Testis (tissue), 2 donors: ENCODE measurements at regions not wholly inside any gene's neighbourhood (a gene's known extent, or its start where the extent isn't known, plus 50 kb on each side); places are given as distances from the start of the nearest gene placed in this dataset.
A peak's percentile ranks its signal among the peaks of the same experiment; 100 is the strongest.

Experiments used
- DNase-seq: peaks from one replicate; pipeline ENCODE4 v3.0.0-alpha.2; 2019
- H3K27ac ChIP-seq, 2 donors: fragments of 200-600 bp; sonication (generic); one replicate each; pipeline ENCODE4 v1.5.1; 2019
- H3K27me3 ChIP-seq: fragments of 200-600 bp; sonication (generic); one replicate; pipeline ENCODE4 v1.5.1; 2019
- H3K36me3 ChIP-seq: fragments of 200-600 bp; sonication (generic); one replicate; pipeline ENCODE4 v1.5.1; 2017; ENCODE audit warnings: low read depth; ENCODE audit errors: missing control alignments
- H3K4me1 ChIP-seq: fragments of 200-600 bp; sonication (generic); one replicate; pipeline ENCODE4 v1.5.1; 2019
- H3K4me3 ChIP-seq, 2 donors: fragments of 200-600 bp; sonication (generic); one replicate each; pipeline ENCODE4 v1.5.1; 2017 to 2019
- H3K9me3 ChIP-seq: fragments of 200-600 bp; sonication (generic); one replicate; pipeline ENCODE4 v1.5.1; 2017
- CTCF ChIP-seq, 3 experiments: fragments of 450-650 bp in 2 of 3; fragments of 200-600 bp in 1 of 3; sonication (generic) in 1 of 3; IDR thresholded peaks; one replicate each; pipeline ENCODE4 v1.5.1; 2016 to 2019; ENCODE audit warnings: antibody characterized with exemption in 3 of 3, mild to moderate bottlenecking in 2 of 3, moderate library complexity in 1 of 3
- POLR2A ChIP-seq: fragments of 450-650 bp; IDR thresholded peaks from one replicate; pipeline ENCODE4 v1.6.1; 2017; ENCODE audit warnings: antibody characterized with exemption, mild to moderate bottlenecking, moderate library complexity
- WGBS, 2 donors: methylation state at CpG; one replicate each; pipeline ENCODE4 v1.1.5; 2018; 5-methylcytosine and 5-hydroxymethylcytosine counted together
- intact Hi-C: fragments of 100-400 bp; cut with DNase I; formaldehyde crosslinking; loops from one replicate; pipeline ENCODE4 v1.15.1; 2023; ENCODE audit warnings: low total_unique reads

- H3K4me3 ChIP-seq: no peak overlapping the region
Observed at GRCh38 chr3:99031778-99032177, 130.3 kb upstream of the DCBLD2 start.

GRCh38 chr3:99023590-99024192, 122.2 kb upstream of the DCBLD2 start:
- intact Hi-C loops: no loop called here
- no peak for TF ChIP-seq POLR2A
- peak; percentile 54 to 69 (median 60) for TF ChIP-seq CTCF (IDR thresholded peaks at IDR 0.05)
- no peak overlapping the region for H3K27ac ChIP-seq
- no peak for DNase-seq
- H3K4me1 ChIP-seq: no peaks in the 10 kb centered on the region
- no peaks in the 10 kb centered on the region for H3K36me3 ChIP-seq
- no peaks in the 10 kb centered on the region for H3K27me3 ChIP-seq
- WGBS, 2 donors: 33 to 44% methylated on average over 2 of the region's 2 CpGs
- no peak overlapping the region for H3K4me3 ChIP-seq
- H3K9me3 ChIP-seq: no peaks in the 10 kb centered on the region

More at GRCh38 chr3:99031778-99032177, 130.3 kb upstream of the DCBLD2 start:
- 72 to 84% methylated on average over 4 of the region's 4 CpGs for WGBS, 2 donors
- TF ChIP-seq POLR2A: no peak
- TF ChIP-seq CTCF (IDR thresholded peaks at IDR 0.05): no peak
- no peaks in the 10 kb centered on the region for H3K4me1 ChIP-seq
- no peaks in the 10 kb centered on the region for H3K27me3 ChIP-seq
- intact Hi-C loops: no loop called here
- H3K36me3 ChIP-seq: no peaks in the 10 kb centered on the region
- no peak for DNase-seq
- no peaks in the 10 kb centered on the region for H3K9me3 ChIP-seq
- no peak overlapping the region for H3K27ac ChIP-seq

- intact Hi-C loops: no loop called here
- TF ChIP-seq CTCF (IDR thresholded peaks at IDR 0.05) (no peak), POLR2A (no peak)
- Histone ChIP-seq H3K27me3 (no peaks in the 10 kb centered on the region), H3K9me3 (no peaks in the 10 kb centered on the region), H3K36me3 (no peaks in the 10 kb centered on the region), H3K4me3 (no peak overlapping the region), H3K27ac (no peak overlapping the region), H3K4me1 (no peaks in the 10 kb centered on the region)
- no peak for DNase-seq
- 100% methylated on average over 1 of the region's 1 CpG for WGBS, 2 donors
Observed at GRCh38 chr3:99021466-99021865, 120.0 kb upstream of the DCBLD2 start.

- intact Hi-C loops: no loop called here
- 60 to 84% methylated on average over 1 of the region's 1 CpG for WGBS, 2 donors
- Histone ChIP-seq H3K27me3 (no peaks in the 10 kb centered on the region), H3K4me1 (no peaks in the 10 kb centered on the region), H3K9me3 (no peaks in the 10 kb centered on the region), H3K36me3 (no peaks in the 10 kb centered on the region), H3K4me3 (no peak overlapping the region), H3K27ac (no peak overlapping the region)
- no peak for DNase-seq
- TF ChIP-seq CTCF (IDR thresholded peaks at IDR 0.05): no peak
- TF ChIP-seq POLR2A: no peak
Observed at GRCh38 chr3:99016452-99016851, 115.0 kb upstream of the DCBLD2 start.

- Histone ChIP-seq H3K9me3 (no peaks in the 10 kb centered on the region), H3K27ac (no peak overlapping the region), H3K4me3 (no peak overlapping the region), H3K27me3 (no peaks in the 10 kb centered on the region), H3K36me3 (no peaks in the 10 kb centered on the region), H3K4me1 (no peaks in the 10 kb centered on the region)
- intact Hi-C loops: no loop called here
- DNase-seq: no peak
- TF ChIP-seq POLR2A (no peak), CTCF (IDR thresholded peaks at IDR 0.05) (no peak)
- WGBS, 2 donors: 45 to 54% methylated on average over 3 of the region's 3 CpGs
Observed at GRCh38 chr3:99013777-99014315, 112.4 kb upstream of the DCBLD2 start.
